Mucosa of rectum (tissue), 2 donors: ENCODE measurements at regions not wholly inside any gene's neighbourhood (a gene's known extent, or its start where the extent isn't known, plus 50 kb on each side); places are given as distances from the start of the nearest gene placed in this dataset.

Source experiments
- H3K27ac ChIP-seq, 2 donors: one replicate each; pipeline ENCODE4 v1.7.0; 2013; ENCODE audit warnings: inconsistent platforms in 2 of 2, low read depth in 2 of 2, low read length in 2 of 2
- H3K27me3 ChIP-seq, 2 donors: one replicate each; pipeline ENCODE4 v1.7.0; 2013; ENCODE audit warnings: low read length in 2 of 2; ENCODE audit not compliant: control insufficient read depth in 2 of 2, insufficient read depth in 2 of 2
- H3K36me3 ChIP-seq, 2 donors: one replicate each; pipeline ENCODE4 v1.7.0; 2013; ENCODE audit warnings: low read length in 2 of 2; ENCODE audit not compliant: control insufficient read depth in 2 of 2, insufficient read depth in 2 of 2
- H3K4me1 ChIP-seq, 2 donors: one replicate each; pipeline ENCODE4 v1.7.0; 2013; ENCODE audit warnings: low read length in 2 of 2, mild to moderate bottlenecking in 1 of 2; ENCODE audit not compliant: control insufficient read depth in 2 of 2, insufficient read depth in 2 of 2
- H3K4me3 ChIP-seq, 2 donors: one replicate each; pipeline ENCODE4 v1.7.0; 2013; ENCODE audit warnings: low read length in 2 of 2
- H3K9ac ChIP-seq, 2 donors: one replicate each; pipeline ENCODE4 v1.7.0; 2013; ENCODE audit warnings: low read length in 2 of 2, low read depth in 1 of 2, mild to moderate bottlenecking in 1 of 2
- H3K9me3 ChIP-seq, 2 donors: one replicate each; pipeline ENCODE4 v1.7.0; 2013; ENCODE audit warnings: low read length in 2 of 2; ENCODE audit not compliant: control insufficient read depth in 2 of 2
- donor health status: healthy.
- donor health status: Normal muscosa, but diverticular disease.

GRCh38 chr5:125331987-125332598, 585.7 kb upstream of the ZNF608 start:
- Histone ChIP-seq H3K27ac (no peak overlapping the region), H3K27me3 (no peaks in the 10 kb centered on the region), H3K9me3 (no peaks in the 10 kb centered on the region), H3K4me1 (no peaks in the 10 kb centered on the region), H3K4me3 (no peak overlapping the region), H3K36me3 (no peaks in the 10 kb centered on the region), H3K9ac (no peak overlapping the region)

GRCh38 chr5:125333416-125333815, 587.0 kb upstream of the ZNF608 start:
- Histone ChIP-seq H3K36me3 (no peaks in the 10 kb centered on the region), H3K27me3 (no peaks in the 10 kb centered on the region), H3K4me3 (no peak overlapping the region), H3K9ac (no peak overlapping the region), H3K9me3 (no peaks in the 10 kb centered on the region), H3K27ac (no peak overlapping the region), H3K4me1 (no peaks in the 10 kb centered on the region)

- Histone ChIP-seq H3K9ac (no peak overlapping the region), H3K36me3 (no peaks in the 10 kb centered on the region), H3K4me1 (no peaks in the 10 kb centered on the region), H3K27ac (no peak overlapping the region), H3K9me3 (no peaks in the 10 kb centered on the region), H3K27me3 (no peaks in the 10 kb centered on the region), H3K4me3 (no peak overlapping the region)
Observed at GRCh38 chr5:125336401-125336800, 590.0 kb upstream of the ZNF608 start.

GRCh38 chr5:125337294-125337693, 590.9 kb upstream of the ZNF608 start:
- Histone ChIP-seq H3K4me1 (no peaks in the 10 kb centered on the region), H3K27ac (no peak overlapping the region)

GRCh38 chr5:125338440-125339174, 592.2 kb upstream of the ZNF608 start:
- Histone ChIP-seq H3K9ac (no peak overlapping the region), H3K27me3 (no peaks in the 10 kb centered on the region), H3K36me3 (no peaks in the 10 kb centered on the region), H3K4me1 (no peaks in the 10 kb centered on the region), H3K9me3 (no peaks in the 10 kb centered on the region), H3K4me3 (no peak overlapping the region), H3K27ac (no peak overlapping the region)

More at GRCh38 chr5:125337294-125337693, 590.9 kb upstream of the ZNF608 start:
- H3K9ac ChIP-seq = no peak overlapping the region
- H3K27me3 ChIP-seq = no peaks in the 10 kb centered on the region
- H3K4me3 ChIP-seq = no peak overlapping the region
- H3K9me3 ChIP-seq = no peaks in the 10 kb centered on the region
- H3K36me3 ChIP-seq = no peaks in the 10 kb centered on the region

DNA sequence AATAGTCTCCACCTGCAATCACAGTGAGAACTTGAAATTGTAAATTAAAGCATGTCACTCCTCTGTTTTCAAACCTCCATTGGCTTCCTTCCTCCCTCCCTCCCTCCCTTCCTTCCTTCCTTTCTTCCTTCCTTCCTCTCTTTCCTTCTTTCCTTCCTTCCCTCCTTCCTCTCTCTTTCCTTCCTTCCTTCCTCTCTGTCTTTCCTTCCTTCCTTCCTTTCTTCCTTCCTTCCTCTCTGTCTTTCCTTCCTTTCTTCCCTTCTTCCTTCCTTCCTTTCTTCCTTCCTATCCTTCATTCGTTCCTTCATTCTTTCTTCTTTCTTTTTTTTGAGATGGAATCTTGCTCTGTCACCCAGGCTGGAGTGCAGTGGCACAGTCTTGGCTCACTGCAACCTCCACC, 595.0 kb upstream of the ZNF608 start:
- H3K27ac ChIP-seq = no peak overlapping the region
- H3K9me3 ChIP-seq = no peaks in the 10 kb centered on the region
- no peak overlapping the region for H3K9ac ChIP-seq
- no peaks in the 10 kb centered on the region for H3K36me3 ChIP-seq
- no peaks in the 10 kb centered on the region for H3K4me1 ChIP-seq
- no peaks in the 10 kb centered on the region for H3K27me3 ChIP-seq
- H3K4me3 ChIP-seq = no peak overlapping the region

DNA sequence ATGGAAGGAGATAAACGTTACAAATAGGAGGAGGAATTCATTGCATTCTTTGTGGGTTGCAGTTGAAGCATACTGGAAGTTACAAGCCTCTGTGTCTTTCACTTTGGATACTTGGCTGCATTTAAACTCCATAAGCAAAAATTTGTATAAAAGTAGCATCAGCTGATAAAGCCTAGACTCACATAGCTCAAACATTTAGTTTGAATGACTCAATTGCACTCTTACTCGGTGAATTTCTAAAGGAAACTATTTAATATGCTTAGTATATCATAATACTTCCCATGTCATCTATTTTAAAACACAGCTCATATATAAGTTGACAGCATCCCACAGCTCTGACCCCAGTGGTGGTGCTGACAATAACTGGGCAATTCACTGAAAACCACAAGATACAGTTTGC, 596.6 kb upstream of the ZNF608 start:
- no peaks in the 10 kb centered on the region for H3K36me3 ChIP-seq
- no peaks in the 10 kb centered on the region for H3K9me3 ChIP-seq
- no peaks in the 10 kb centered on the region for H3K4me1 ChIP-seq
- no peak overlapping the region for H3K4me3 ChIP-seq
- H3K27ac ChIP-seq = no peak overlapping the region
- no peaks in the 10 kb centered on the region for H3K27me3 ChIP-seq
- H3K9ac ChIP-seq = no peak overlapping the region

- H3K4me3 ChIP-seq = no peak overlapping the region
- no peaks in the 10 kb centered on the region for H3K9me3 ChIP-seq
- no peaks in the 10 kb centered on the region for H3K27me3 ChIP-seq
- no peak overlapping the region for H3K27ac ChIP-seq
- H3K9ac ChIP-seq = no peak overlapping the region
- H3K4me1 ChIP-seq = no peaks in the 10 kb centered on the region
- H3K36me3 ChIP-seq = no peaks in the 10 kb centered on the region
Observed at GRCh38 chr5:125346316-125346715, 599.9 kb upstream of the ZNF608 start.

GRCh38 chr5:125348221-125348692, 601.8 kb upstream of the ZNF608 start:
- Histone ChIP-seq H3K27ac (no peak overlapping the region), H3K4me3 (no peak overlapping the region), H3K9me3 (no peaks in the 10 kb centered on the region), H3K36me3 (no peaks in the 10 kb centered on the region), H3K27me3 (no peaks in the 10 kb centered on the region), H3K4me1 (no peaks in the 10 kb centered on the region), H3K9ac (no peak overlapping the region)

GRCh38 chr5:125348936-125349831, 602.7 kb upstream of the ZNF608 start:
- Histone ChIP-seq H3K4me3 (no peak overlapping the region), H3K9ac (no peak overlapping the region)

More at GRCh38 chr5:125348936-125349831, 602.7 kb upstream of the ZNF608 start:
- no peaks in the 10 kb centered on the region for H3K9me3 ChIP-seq
- no peaks in the 10 kb centered on the region for H3K27me3 ChIP-seq
- H3K4me1 ChIP-seq = no peaks in the 10 kb centered on the region
- H3K36me3 ChIP-seq = no peaks in the 10 kb centered on the region
- H3K27ac ChIP-seq = no peak overlapping the region
